CD4-positive, alpha-beta T cell treated with Interleukin-15 for 1 hour (primary cell): ENCODE measurements at regions not wholly inside any gene's neighbourhood (a gene's known extent, or its start where the extent isn't known, plus 50 kb on each side); places are given as distances from the start of the nearest gene placed in this dataset.

ENCODE experiments used
- DNase-seq: peaks from one replicate; pipeline ENCODE4 v3.0.0-alpha.2; 2020

GRCh38 chr5:165152058-165152457 lies 1646.6 kb downstream of the MAT2B start:
- no peak for DNase-seq

GRCh38 chr5:165157219-165157618 lies 1651.8 kb downstream of the MAT2B start:
- DNase-seq = no peak

GRCh38 chr5:165161204-165161603 lies 1655.8 kb downstream of the MAT2B start:
- DNase-seq = no peak

- DNase-seq = no peak
These were observed 1658.4 kb downstream of the MAT2B start for GRCh38 chr5:165163861-165164260.

GRCh38 chr5:165173651-165174050 lies 1668.2 kb downstream of the MAT2B start:
- DNase-seq = no peak

GRCh38 chr5:165175041-165175440 lies 1669.6 kb downstream of the MAT2B start:
- no peak for DNase-seq

GRCh38 chr5:165184183-165184582 lies 1678.8 kb downstream of the MAT2B start:
- no peak for DNase-seq

GRCh38 chr5:165185716-165186115 lies 1680.3 kb downstream of the MAT2B start:
- no peak for DNase-seq

- DNase-seq = no peak
These were observed 1682.4 kb downstream of the MAT2B start for GRCh38 chr5:165187815-165188214.

- peak; percentile 42 for DNase-seq
These were observed 1683.2 kb downstream of the MAT2B start for GRCh38 chr5:165188556-165189175.

GRCh38 chr5:165196961-165197360 lies 1691.5 kb downstream of the MAT2B start:
- no peak for DNase-seq

- no peak for DNase-seq
These were observed 1696.0 kb downstream of the MAT2B start for GRCh38 chr5:165201369-165201768.

GRCh38 chr5:165201771-165202518 lies 1696.5 kb downstream of the MAT2B start:
- no peak for DNase-seq

- no peak for DNase-seq
These were observed 1697.1 kb downstream of the MAT2B start for GRCh38 chr5:165202519-165202910.

- DNase-seq = no peak
These were observed 1703.8 kb downstream of the MAT2B start for GRCh38 chr5:165209101-165209727.

GRCh38 chr5:165224366-165225045 lies 1719.1 kb downstream of the MAT2B start:
- DNase-seq = no peak

- no peak for DNase-seq
These were observed 1722.1 kb downstream of the MAT2B start for GRCh38 chr5:165227515-165227914.

- DNase-seq = no peak
These were observed 1722.8 kb downstream of the MAT2B start for GRCh38 chr5:165228184-165228583.

GRCh38 chr5:165231821-165232508 lies 1726.5 kb downstream of the MAT2B start:
- no peak for DNase-seq

GRCh38 chr5:165232509-165233028 lies 1727.2 kb downstream of the MAT2B start:
- no peak for DNase-seq

- no peak for DNase-seq
These were observed 1736.4 kb downstream of the MAT2B start for GRCh38 chr5:165241811-165242210.

GRCh38 chr5:165242646-165243045 lies 1737.2 kb downstream of the MAT2B start:
- no peak for DNase-seq

- no peak for DNase-seq
These were observed 1739.0 kb downstream of the MAT2B start for GRCh38 chr5:165244407-165244806.
